GM19239 (cell line): ENCODE measurements at regions not wholly inside any gene's neighbourhood (a gene's known extent, or its start where the extent isn't known, plus 50 kb on each side); places are given as distances from the start of the nearest gene placed in this dataset.
"Not testable (repeated sequence)": the region's sequence is repeated elsewhere in the genome, so short reads cannot be mapped to it uniquely, and the experiment has no call there.

Experiments used
- DNase-seq: peaks from one replicate; pipeline ENCODE4 v3.0.0; 2011; ENCODE audit warnings: low spot score; ENCODE audit not compliant: insufficient read length
- FAIRE-seq: peaks from 2 replicates; lab custom pipeline; 2011; peaks lifted over from hg19 to GRCh38; lab: Jason Lieb, UNC

DNA sequence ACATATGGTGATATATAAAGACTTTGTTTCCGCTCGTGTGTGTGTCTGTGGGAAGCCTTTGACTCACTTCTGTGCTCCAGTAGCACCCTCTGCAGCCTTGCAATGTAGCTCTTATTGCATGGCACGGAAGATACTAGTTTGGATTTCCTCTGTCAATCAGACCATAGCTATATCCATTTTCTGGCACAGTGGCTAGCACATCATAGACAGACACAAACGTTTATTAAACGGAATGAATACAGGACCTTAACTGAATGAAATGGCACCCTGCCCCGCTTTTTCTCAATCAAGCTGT, 124.0 kb upstream of the PTPN20 start:
- peak; percentile 4 for DNase-seq

DNA sequence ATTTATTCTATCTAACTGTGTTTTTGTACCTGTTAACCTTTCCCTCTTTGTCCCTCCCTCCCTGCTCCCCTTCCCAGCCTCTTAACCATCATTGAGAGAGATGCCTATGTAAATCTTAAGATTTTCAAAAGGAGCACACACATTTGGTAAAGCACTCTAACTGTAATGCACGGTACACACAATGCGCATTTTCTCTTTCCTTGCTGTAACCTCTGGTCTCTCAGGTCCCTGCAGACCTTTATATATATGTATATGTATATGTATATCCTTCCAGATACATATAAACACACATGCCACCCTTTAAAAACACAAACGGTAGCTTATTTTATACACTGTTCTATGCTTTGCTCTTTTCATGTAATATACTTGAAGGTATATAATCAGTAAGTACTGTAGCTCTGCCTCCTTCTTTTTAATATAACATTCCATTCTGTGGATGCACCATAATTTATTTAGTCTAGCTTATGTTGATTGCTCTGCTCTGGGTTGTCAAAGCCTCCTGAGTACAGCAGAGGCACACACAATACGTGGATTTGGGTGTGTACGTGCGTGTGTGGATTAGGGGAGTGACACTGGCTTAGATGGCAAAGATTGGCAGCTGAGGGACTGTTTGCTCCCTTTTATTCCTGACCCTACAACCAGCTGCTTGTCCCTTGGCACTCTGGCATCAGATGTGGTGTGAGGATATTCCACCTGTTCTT, 118.4 kb upstream of the PTPN20 start:
- FAIRE-seq, DNase-seq: not testable (repeated sequence)

More for the DNA sequence above, 124.0 kb upstream of the PTPN20 start:
- no peak for FAIRE-seq

DNA sequence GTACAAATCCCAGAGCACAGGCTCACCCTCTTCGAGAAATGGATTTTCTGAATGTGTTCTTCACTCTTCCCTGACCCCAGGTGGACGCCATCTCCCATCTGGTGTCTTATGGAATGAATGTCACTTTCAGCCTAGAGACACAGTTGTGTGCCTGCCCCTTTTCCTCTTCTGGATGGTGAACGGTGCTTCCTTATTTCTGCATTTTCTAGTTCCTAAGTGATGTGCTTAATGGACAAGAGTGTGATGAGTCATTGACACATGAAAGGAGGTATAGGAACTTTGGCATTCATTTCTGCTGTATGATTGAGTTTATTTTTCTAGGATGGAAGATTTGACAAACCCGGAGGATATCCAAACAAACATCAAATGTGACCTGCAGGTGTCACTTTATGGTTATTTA, 114.9 kb upstream of the PTPN20 start:
- not testable (repeated sequence) for DNase-seq, FAIRE-seq

DNA sequence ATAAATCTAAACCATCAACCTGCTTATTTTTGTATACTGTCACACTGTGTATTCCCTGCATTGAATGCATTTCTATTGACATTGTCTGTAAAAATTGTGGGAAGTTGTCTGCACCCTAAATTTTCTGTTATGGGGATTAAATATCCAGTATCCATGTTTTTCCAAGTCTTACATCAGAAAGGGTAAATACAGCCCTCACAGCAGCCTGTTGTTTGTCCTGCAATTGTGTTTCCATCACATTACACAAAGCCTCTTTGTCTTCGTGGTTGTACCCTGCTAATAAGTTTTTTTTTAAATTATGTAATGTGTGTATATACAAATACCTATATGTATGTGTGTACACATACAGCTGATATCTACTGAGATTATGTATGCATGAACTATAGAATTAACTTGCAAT, 109.2 kb upstream of the PTPN20 start:
- not testable (repeated sequence) for FAIRE-seq, DNase-seq

DNA sequence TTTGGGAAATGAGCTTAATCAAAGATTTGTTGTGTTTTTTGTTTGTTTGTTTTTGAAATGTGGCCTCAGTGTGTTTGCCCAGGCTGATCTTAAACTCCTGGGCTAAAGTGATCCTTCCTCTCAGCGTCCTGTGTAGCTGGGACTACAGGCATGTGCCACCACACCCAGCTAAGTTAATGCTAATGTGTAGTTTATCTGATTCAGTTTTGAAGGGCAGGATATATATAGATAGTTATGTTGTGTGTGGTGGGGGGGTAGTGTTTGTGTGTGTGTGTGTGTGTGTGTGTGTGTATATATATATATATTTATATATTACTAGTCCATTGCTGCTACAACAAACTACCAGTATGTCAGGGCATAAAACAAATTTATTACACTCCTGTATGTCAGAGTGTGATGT, 108.1 kb upstream of the PTPN20 start:
- DNase-seq, FAIRE-seq: not testable (repeated sequence)

DNA sequence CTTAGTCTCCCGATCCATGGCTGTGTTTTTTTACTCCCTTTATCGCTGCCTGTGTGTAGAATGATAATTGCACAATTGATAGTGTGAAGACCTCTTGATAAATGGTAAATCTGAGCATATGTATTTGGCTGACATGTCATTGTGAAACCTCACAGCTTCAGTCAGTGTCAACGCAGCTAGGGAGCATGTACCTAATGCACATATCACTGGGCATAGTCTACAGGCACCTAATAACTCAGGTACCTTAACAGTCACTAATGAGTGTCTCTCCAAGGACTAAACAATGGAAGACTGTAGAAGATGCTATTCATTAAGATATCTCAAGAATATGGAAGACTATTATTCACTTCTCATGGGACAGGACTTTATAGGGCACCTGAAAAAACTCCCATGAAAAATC, 101.0 kb upstream of the PTPN20 start:
- not testable (repeated sequence) for DNase-seq, FAIRE-seq

DNA sequence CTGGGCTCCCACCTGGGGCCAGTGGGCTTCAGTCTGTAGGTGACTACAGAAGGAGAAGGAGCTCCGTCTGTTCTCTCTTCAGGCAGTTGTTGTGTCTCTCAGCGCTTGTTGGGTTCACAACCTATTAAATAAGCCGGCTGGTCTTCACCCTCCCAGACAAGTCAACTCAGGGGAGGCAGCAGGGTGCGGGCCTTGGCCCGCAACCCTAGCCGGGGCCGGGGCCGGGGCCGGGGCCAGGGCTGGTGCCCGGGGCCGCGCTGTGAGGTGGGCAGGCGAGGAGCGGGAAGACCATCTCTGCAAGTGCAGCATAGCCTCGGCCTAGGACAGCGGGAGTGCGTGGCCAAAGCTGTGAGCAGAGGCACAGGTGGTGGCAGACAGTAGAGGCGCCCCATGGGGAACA, 95.1 kb upstream of the PTPN20 start:
- DNase-seq, FAIRE-seq: not testable (repeated sequence)

DNA sequence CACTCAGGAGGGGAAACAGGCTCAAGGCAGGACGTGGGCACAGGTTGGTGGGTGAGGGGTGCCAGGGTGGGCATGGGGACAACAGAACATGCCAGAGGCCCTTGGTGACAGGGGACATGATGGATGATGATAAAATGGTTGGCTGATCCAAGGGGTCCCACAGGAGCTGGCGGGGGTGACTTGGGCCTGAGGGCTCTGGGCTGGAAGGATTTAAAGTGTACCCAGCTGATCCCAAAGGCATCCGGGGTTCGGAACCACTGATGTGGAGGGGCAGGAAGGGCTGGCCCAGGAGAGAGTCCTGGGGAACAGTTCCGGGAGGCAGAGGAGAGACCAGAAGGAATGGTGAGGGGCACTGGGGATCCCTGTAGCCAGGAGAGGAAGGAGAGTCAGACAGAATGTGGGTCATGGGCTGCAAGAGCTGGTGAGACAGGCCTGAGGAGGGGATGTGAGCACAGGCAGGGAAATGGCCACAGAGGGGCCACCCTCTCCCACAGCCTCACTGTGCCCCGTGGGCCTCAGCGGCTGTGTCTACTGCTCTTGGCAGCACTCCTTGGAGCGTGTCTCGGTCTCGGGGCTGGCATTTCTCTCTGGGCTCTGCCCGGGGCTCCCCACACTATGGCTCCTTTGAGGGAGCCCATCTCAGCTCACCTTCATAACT, 70.7 kb upstream of the PTPN20 start:
- FAIRE-seq: not testable (repeated sequence)

DNA sequence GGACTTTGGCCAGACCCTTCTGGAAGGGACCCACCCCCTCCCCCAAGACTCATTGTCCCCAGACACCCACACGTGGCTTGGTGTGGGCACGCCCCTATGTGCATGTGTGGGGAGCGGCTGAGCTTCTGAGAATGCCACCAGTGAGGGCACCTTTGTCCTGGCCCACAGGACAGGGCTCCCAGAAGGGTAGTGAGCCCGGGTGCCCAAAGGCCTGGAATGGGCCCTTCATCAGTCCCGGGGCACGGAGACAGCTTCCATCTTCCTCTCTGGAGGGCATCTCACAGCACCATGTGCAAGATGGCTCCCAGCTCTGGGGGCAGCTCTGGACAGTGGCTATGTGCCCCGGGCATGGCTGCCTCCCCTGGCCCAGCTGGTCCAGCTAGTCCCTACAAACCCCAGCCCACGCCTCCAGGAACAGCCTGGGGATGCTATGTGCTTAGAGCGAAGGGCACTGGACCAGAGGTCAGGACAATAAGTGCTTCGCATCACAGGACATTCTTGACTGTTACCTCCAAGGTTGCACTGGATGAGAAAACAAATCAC, 70.1 kb upstream of the PTPN20 start:
- not testable (repeated sequence) for DNase-seq, FAIRE-seq

More for the DNA sequence above, 70.7 kb upstream of the PTPN20 start:
- not testable (repeated sequence) for DNase-seq

DNA sequence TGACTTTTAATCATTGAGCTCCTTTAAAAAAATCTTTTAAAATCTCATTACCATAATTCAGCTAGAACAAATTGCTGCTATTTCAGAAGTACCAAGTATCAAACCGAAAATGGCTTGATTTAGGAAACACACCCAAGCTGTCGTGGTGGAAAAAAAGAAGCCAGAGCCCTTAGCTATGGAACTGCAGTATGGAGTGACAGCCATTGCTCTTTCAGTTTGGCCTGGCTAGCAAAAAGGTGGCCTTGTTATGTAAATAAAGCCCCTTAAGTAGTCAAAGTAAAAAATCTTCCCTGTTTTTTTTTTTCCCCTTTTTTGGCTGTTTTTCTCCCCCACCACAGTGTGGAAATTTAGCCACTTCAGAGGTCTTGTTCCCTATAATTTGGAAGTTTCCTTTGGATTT, 66.0 kb upstream of the PTPN20 start:
- DNase-seq, FAIRE-seq: not testable (repeated sequence)

DNA sequence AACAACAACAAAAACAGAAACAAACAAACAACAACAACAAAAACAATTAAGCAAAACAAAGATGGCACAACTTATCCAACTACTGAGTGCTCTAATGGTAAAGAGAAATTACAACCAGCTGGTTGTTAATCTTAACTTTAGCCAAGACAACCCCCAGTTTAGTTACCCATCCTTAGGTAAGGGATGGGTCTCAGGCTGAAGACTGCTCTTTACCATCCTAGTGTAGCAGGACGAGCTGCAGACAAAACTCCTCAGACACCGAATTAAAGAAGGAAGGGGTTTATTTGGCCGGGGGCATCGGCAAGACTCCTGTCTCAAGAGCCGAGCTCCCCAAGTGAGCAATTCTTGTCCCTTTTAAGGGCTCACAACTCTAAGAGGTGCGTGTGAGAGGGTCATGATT, 65.6 kb upstream of the PTPN20 start:
- FAIRE-seq, DNase-seq: not testable (repeated sequence)

DNA sequence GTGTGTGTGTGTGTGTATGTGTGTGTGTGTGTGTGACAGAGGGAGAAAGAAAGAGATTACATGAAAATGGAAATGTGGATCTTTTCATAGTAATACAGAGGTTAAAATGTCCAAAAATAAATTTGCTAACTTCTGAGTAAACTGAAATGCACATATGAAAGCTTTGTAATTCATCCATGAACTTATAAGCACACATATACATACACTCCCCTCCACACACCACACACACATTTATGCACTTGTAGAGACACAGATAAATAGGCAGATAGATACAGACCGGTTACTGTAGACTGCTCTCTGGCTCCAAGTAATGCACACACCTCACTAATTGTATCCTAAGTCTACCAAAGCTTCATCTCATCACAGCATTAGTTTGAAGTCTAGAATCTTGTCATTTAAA, 50.5 kb upstream of the PTPN20 start:
- not testable (repeated sequence) for FAIRE-seq, DNase-seq
